ENCODE measurements at regions not wholly inside any gene's neighbourhood (a gene's known extent, or its start where the extent isn't known, plus 50 kb on each side); places are given as distances from the start of the nearest gene placed in this dataset.

GRCh38 chr21:38921511-38922251 lies 116.0 kb downstream of the ETS2 start:
- WGBS (ENCODE audit: insufficient coverage, insufficient replicate concordance, low lambda C conversion rate, missing lambda C conversion rate) = 52% methylated on average over 7 of the region's 7 CpGs
- Histone ChIP-seq H3K9me3 (replicated peaks; ENCODE audit: control insufficient read depth, insufficient read depth, low read length) (no peaks in the 10 kb centered on the region), H3K36me3 (ENCODE audit: control insufficient read depth in 2 of 2, insufficient read depth in 2 of 2, low read length in 1 of 2) (no peaks in the 10 kb centered on the region), H3K4me1 (ENCODE audit: control insufficient read depth, insufficient read depth, low read length) (no peaks in the 10 kb centered on the region), H4K20me1 (ENCODE audit: control insufficient read depth, insufficient read depth) (no peaks in the 10 kb centered on the region), H2AFZ (ENCODE audit: control insufficient read depth, low read depth, low read length) (no peak overlapping the region), H3K9ac (ENCODE audit: control insufficient read depth, insufficient read depth, low read length) (no peak overlapping the region), H3K4me2 (ENCODE audit: control insufficient read depth, insufficient read depth) (no peak overlapping the region), H3K27ac (ENCODE audit: control insufficient read depth, insufficient read depth) (no peak overlapping the region), H3K4me3 (no peak overlapping the region), H3K79me2 (ENCODE audit: control insufficient read depth, insufficient read depth, low read length) (no peaks in the 10 kb centered on the region), H3K27me3 (replicated peaks in 1 of 2; ENCODE audit: control insufficient read depth in 2 of 2, insufficient read depth in 2 of 2, low read length in 1 of 2) (no peaks in the 10 kb centered on the region)
- ChIA-PET SMC1A (ENCODE audit: uncharacterized antibody, unreplicated experiment) (no interaction called here), CTCF (interaction anchor here (0.6 kb wide), 1 partner anchor 595 kb away, joined by 6 read pairs; no protein-coding TSS in a partner anchor), RAD21 (ENCODE audit: unreplicated experiment) (no interaction called here), POLR2A (no interaction called here)
- intact Hi-C loops (cut with micrococcal nuclease; ENCODE audit: unreplicated experiment) (no loop called here), in situ Hi-C loops (cut with MboI) (no loop called here)
- no peak for FAIRE-seq
- no peak for TF ChIP-seq FOXM1 (IDR thresholded peaks at IDR 0.05; ENCODE audit: low read depth, low read length)
- TF ChIP-seq MYC (IDR thresholded peaks at IDR 0.05; ENCODE audit: insufficient read depth, insufficient read length, insufficient replicate concordance, low read length, severe bottlenecking) = no peak
- no peak for TF ChIP-seq SMC3 (IDR thresholded peaks at IDR 0.05; ENCODE audit: borderline replicate concordance, low read length)
- TF ChIP-seq BRCA1 (IDR thresholded peaks at IDR 0.05; ENCODE audit: low read depth, low read length) = no peak
- no peak for TF ChIP-seq ZNF217 (IDR thresholded peaks at IDR 0.05)
- TF ChIP-seq SMAD5 (IDR thresholded peaks at IDR 0.05; ENCODE audit: low read depth) = no peak
- no peak for TF ChIP-seq MTA3 (IDR thresholded peaks at IDR 0.05; ENCODE audit: borderline replicate concordance, low read length)
- DNase-seq (ENCODE audit: low read depth, low spot score) = no peak
- no TSS peak for BruUV-seq (replicated peaks)
- no peak for ATAC-seq

GRCh38 chr21:38920631-38921398 lies 115.1 kb downstream of the ETS2 start:
- FAIRE-seq = no peak
- no peak overlapping the region for H3K4me3 ChIP-seq
- WGBS (ENCODE audit: insufficient coverage, insufficient replicate concordance, low lambda C conversion rate, missing lambda C conversion rate) = 7% methylated on average over 8 of the region's 8 CpGs
- ChIA-PET RAD21 (ENCODE audit: unreplicated experiment) (no interaction called here), POLR2A (no interaction called here), CTCF (no interaction called here), SMC1A (ENCODE audit: uncharacterized antibody, unreplicated experiment) (no interaction called here)
- no peak overlapping the region for H3K9ac ChIP-seq (ENCODE audit: control insufficient read depth, insufficient read depth, low read length)
- H3K36me3 ChIP-seq (ENCODE audit: control insufficient read depth in 2 of 2, insufficient read depth in 2 of 2, low read length in 1 of 2) = no peaks in the 10 kb centered on the region
- in situ Hi-C loops (cut with MboI) = no loop called here
- no peak overlapping the region for H2AFZ ChIP-seq (ENCODE audit: control insufficient read depth, low read depth, low read length)
- H3K4me2 ChIP-seq (ENCODE audit: control insufficient read depth, insufficient read depth) = no peak overlapping the region
- no peak overlapping the region for H3K27ac ChIP-seq (ENCODE audit: control insufficient read depth, insufficient read depth)
- H3K79me2 ChIP-seq (ENCODE audit: control insufficient read depth, insufficient read depth, low read length) = no peaks in the 10 kb centered on the region
- no peak for ATAC-seq
- intact Hi-C loops (cut with micrococcal nuclease; ENCODE audit: unreplicated experiment) = no loop called here
- no peaks in the 10 kb centered on the region for H3K27me3 ChIP-seq (replicated peaks in 1 of 2; ENCODE audit: control insufficient read depth in 2 of 2, insufficient read depth in 2 of 2, low read length in 1 of 2)
- H3K4me1 ChIP-seq (ENCODE audit: control insufficient read depth, insufficient read depth, low read length) = no peaks in the 10 kb centered on the region
- H4K20me1 ChIP-seq (ENCODE audit: control insufficient read depth, insufficient read depth) = no peaks in the 10 kb centered on the region
- no TSS peak for BruUV-seq (replicated peaks)
- no peaks in the 10 kb centered on the region for H3K9me3 ChIP-seq (replicated peaks; ENCODE audit: control insufficient read depth, insufficient read depth, low read length)
- no peak for DNase-seq (ENCODE audit: low read depth, low spot score)
- TF ChIP-seq POLR2AphosphoS5 (IDR thresholded peaks at IDR 0.05; ENCODE audit: low read length) = no peak

Measured in GM12878 (cell line).